Pancreas (tissue), 10 donors: ENCODE measurements at regions not wholly inside any gene's neighbourhood (a gene's known extent, or its start where the extent isn't known, plus 50 kb on each side); places are given as distances from the start of the nearest gene placed in this dataset.

Experiments
- ATAC-seq, 4 donors: fragments of 200-7000 bp; cut with Tn5 transposase; one replicate each; pipeline versions ENCODE4 v1.8.0 to v1.9.1; 2020; ENCODE audit warnings: mild to moderate bottlenecking in 4 of 4, moderate library complexity in 4 of 4
- DNase-seq, 6 donors: peaks; one replicate each; pipeline ENCODE4 v3.0.0-alpha.2; 2020
- FAIRE-seq: peaks from 2 replicates; lab custom pipeline; 2012; peaks lifted over from hg19 to GRCh38; lab: Jason Lieb, UNC
- H3K27ac ChIP-seq, 4 donors: fragments of 200-600 bp; sonication (generic); 1 replicate in 3 of 4; 2 replicates in 1 of 4; pipeline versions ENCODE4 v1.5.0 to v1.8.0; 2020
- H3K27me3 ChIP-seq, 4 donors: fragments of 200-600 bp; one replicate each; pipeline ENCODE4 v1.8.0; 2021
- H3K36me3 ChIP-seq, 3 donors: fragments of 200-600 bp; sonication (generic) in 1 of 3; one replicate each; pipeline versions ENCODE4 v1.5.0 to v1.8.0; 2020 to 2021
- H3K4me1 ChIP-seq, 3 donors: fragments of 200-600 bp; one replicate each; pipeline ENCODE4 v1.8.0; 2021
- H3K4me3 ChIP-seq, 4 donors: fragments of 200-600 bp; sonication (generic) in 2 of 4; one replicate each; pipeline versions ENCODE4 v1.5.0 to v1.8.0; 2020 to 2021
- H3K9me3 ChIP-seq, 4 donors: fragments of 200-600 bp; one replicate each; pipeline ENCODE4 v1.8.0; 2021
- CTCF ChIP-seq, 4 donors: fragments of 200-600 bp; sonication (generic) in 3 of 4; IDR thresholded peaks; one replicate each; pipeline versions ENCODE4 v1.5.0 to v1.8.0; 2021; ENCODE audit warnings: antibody characterized with exemption in 4 of 4
- WGBS, 2 donors: extraction: QIAGEN DNeasy Blood & Tissue Kit; methylation state at CpG; one replicate each; pipeline ENCODE4 v1.1.7; 2013; 5-methylcytosine and 5-hydroxymethylcytosine counted together
- intact Hi-C, 3 donors: fragments of 100-400 bp; cut with DNase I; formaldehyde crosslinking; loops; one replicate each; pipeline versions ENCODE4 v1.11.1 to v1.14.2; 2022
- donor health status: healthy with polysubstance abuse.
- donor health status: DM: no; HTN: no; CAD: no; lungs with moderate emphysema.
- donor health status: DM: no; HTN: no; CAD: no.
- donor health status: control.
- donor health status: control.
- donor health status: Bipolar disorder and iron deficiency.
- donor health status: DM: yes; HTN: yes; CAD: no.
- donor health status: DM: no; HTN: no; CAD: no.
- donor health status: DM: no; HTN: no; CAD: no.
- donor health status: DM: yes; HTN: yes; CAD: no.

GRCh38 chr2:56519806-56520205, 336.0 kb downstream of the CCDC85A start:
- no peaks in the 10 kb centered on the region for H3K27me3 ChIP-seq
- intact Hi-C loops, result no loop called here
- no peak for FAIRE-seq
- 4 to 93% methylated on average over 1 of the region's 1 CpG for WGBS, 2 donors
- H3K4me3 ChIP-seq, result no peak overlapping the region
- H3K4me1 ChIP-seq, result peaks cover 7 to 9% (median 8%) of the 10 kb centered on the region in 3 donors
- TF ChIP-seq CTCF (IDR thresholded peaks at IDR 0.05), result no peak
- H3K9me3 ChIP-seq, result no peaks in the 10 kb centered on the region
- no peak overlapping the region for H3K27ac ChIP-seq
- no peak for ATAC-seq
- no peaks in the 10 kb centered on the region for H3K36me3 ChIP-seq
- DNase-seq, result no peak

GRCh38 chr2:56522605-56523089, 338.9 kb downstream of the CCDC85A start:
- TF ChIP-seq CTCF (IDR thresholded peaks at IDR 0.05), result no peak
- Histone ChIP-seq H3K27me3 (no peaks in the 10 kb centered on the region), H3K36me3 (no peaks in the 10 kb centered on the region), H3K4me1 (peaks cover 7 to 9% (median 8%) of the 10 kb centered on the region in 3 donors), H3K4me3 (no peak overlapping the region), H3K9me3 (no peaks in the 10 kb centered on the region), H3K27ac (peak overlapping the region in 2 of 4 donors; percentile 74 to 75)
- intact Hi-C loops, result no loop called here
- FAIRE-seq (no peak), ATAC-seq (peak; percentile 93 to 98 (median 94)), DNase-seq (peak in 4 of 6 donors; percentile 19 to 63 (median 62))
- 5 to 9% methylated on average over 5 of the region's 5 CpGs for WGBS, 2 donors

- intact Hi-C loops, result no loop called here
- H3K4me3 ChIP-seq, result no peak overlapping the region
- peak overlapping the region in 1 of 4 donors; percentile 74 for H3K27ac ChIP-seq
- no peak for TF ChIP-seq CTCF (IDR thresholded peaks at IDR 0.05)
- H3K9me3 ChIP-seq, result no peaks in the 10 kb centered on the region
- DNase-seq (no peak), FAIRE-seq (no peak), ATAC-seq (no peak)
- no peaks in the 10 kb centered on the region for H3K36me3 ChIP-seq
- no peaks in the 10 kb centered on the region for H3K27me3 ChIP-seq
- peaks cover 7 to 9% (median 8%) of the 10 kb centered on the region in 3 donors for H3K4me1 ChIP-seq
These were observed 340.0 kb downstream of the CCDC85A start for GRCh38 chr2:56523816-56524215.

- ATAC-seq (no peak), FAIRE-seq (no peak), DNase-seq (no peak)
- Histone ChIP-seq H3K27me3 (no peaks in the 10 kb centered on the region), H3K27ac (no peak overlapping the region), H3K4me3 (no peak overlapping the region), H3K36me3 (no peaks in the 10 kb centered on the region), H3K4me1 (no peaks in the 10 kb centered on the region), H3K9me3 (no peaks in the 10 kb centered on the region)
- no peak for TF ChIP-seq CTCF (IDR thresholded peaks at IDR 0.05)
- intact Hi-C loops, result no loop called here
These were observed 348.1 kb downstream of the CCDC85A start for GRCh38 chr2:56531668-56532420.

- FAIRE-seq, result no peak
- H3K4me3 ChIP-seq, result no peak overlapping the region
- ATAC-seq, result no peak
These were observed 350.5 kb downstream of the CCDC85A start for GRCh38 chr2:56534321-56534720.

More at GRCh38 chr2:56534321-56534720, 350.5 kb downstream of the CCDC85A start:
- H3K27me3 ChIP-seq, result no peaks in the 10 kb centered on the region
- WGBS, 2 donors, result 77 to 78% methylated on average over 2 of the region's 2 CpGs
- TF ChIP-seq CTCF (IDR thresholded peaks at IDR 0.05), result no peak
- intact Hi-C loops, result no loop called here
- no peaks in the 10 kb centered on the region for H3K36me3 ChIP-seq
- DNase-seq, result no peak
- no peaks in the 10 kb centered on the region for H3K4me1 ChIP-seq
- H3K27ac ChIP-seq, result no peak overlapping the region
- H3K9me3 ChIP-seq, result no peaks in the 10 kb centered on the region
